BE2C (cell line): ENCODE measurements at regions not wholly inside any gene's neighbourhood (a gene's known extent, or its start where the extent isn't known, plus 50 kb on each side); places are given as distances from the start of the nearest gene placed in this dataset.

ENCODE experiments used
- DNase-seq: peaks from one replicate; pipeline ENCODE4 v3.0.0-alpha.2; 2020
- H3K27me3 ChIP-seq: fragments of 250-450 bp; sonication (Bioruptor Pico); 2 replicates; pipeline ENCODE4 v1.5.1; 2020; ENCODE audit warnings: mild to moderate bottlenecking
- H3K36me3 ChIP-seq: fragments of 250-450 bp; sonication (Bioruptor Pico); 2 replicates; pipeline ENCODE4 v1.5.1; 2020; ENCODE audit warnings: mild to moderate bottlenecking
- H3K4me1 ChIP-seq: fragments of 250-450 bp; sonication (Bioruptor Pico); 2 replicates; pipeline ENCODE4 v1.5.1; 2020
- H3K4me3 ChIP-seq: 2 replicates; pipeline ENCODE4 v1.5.1; 2011; ENCODE audit warnings: low read depth, low read length
- H3K9me3 ChIP-seq: fragments of 250-450 bp; sonication (Bioruptor Pico); 2 replicates; pipeline ENCODE4 v1.5.1; 2020
- TF ChIP-seq, protein P1 (sequence below): IDR thresholded peaks from 2 replicates; pipeline ENCODE4 v1.5.1; 2012; ENCODE audit warnings: mild to moderate bottlenecking, low read depth, low read length

DNA sequence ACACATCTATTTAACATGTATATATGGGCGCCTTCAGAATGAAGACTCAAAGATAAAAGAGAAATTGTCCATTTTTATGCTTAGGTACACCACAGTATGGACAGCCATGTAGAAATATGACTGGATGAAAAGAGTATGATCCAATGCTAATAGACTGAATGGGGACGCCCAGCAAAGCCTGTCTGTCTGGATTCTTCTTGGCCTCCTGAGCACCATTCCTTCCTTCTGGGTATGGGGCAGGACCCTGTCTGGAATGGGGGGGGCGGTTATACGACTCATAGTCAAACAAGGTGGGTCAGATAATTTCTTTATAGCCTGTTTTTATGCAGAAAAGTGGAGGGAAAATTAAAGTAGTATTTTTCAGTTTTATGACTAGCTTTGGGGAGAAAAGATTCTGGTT is 81.2 kb upstream of the ABCD3 start:
- no peak overlapping the region for H3K4me3 ChIP-seq
- no peaks in the 10 kb centered on the region for H3K4me1 ChIP-seq
- H3K36me3 ChIP-seq: no peaks in the 10 kb centered on the region
- DNase-seq: no peak
- no peaks in the 10 kb centered on the region for H3K27me3 ChIP-seq
- no peaks in the 10 kb centered on the region for H3K9me3 ChIP-seq
- TF ChIP-seq, protein P1, sequence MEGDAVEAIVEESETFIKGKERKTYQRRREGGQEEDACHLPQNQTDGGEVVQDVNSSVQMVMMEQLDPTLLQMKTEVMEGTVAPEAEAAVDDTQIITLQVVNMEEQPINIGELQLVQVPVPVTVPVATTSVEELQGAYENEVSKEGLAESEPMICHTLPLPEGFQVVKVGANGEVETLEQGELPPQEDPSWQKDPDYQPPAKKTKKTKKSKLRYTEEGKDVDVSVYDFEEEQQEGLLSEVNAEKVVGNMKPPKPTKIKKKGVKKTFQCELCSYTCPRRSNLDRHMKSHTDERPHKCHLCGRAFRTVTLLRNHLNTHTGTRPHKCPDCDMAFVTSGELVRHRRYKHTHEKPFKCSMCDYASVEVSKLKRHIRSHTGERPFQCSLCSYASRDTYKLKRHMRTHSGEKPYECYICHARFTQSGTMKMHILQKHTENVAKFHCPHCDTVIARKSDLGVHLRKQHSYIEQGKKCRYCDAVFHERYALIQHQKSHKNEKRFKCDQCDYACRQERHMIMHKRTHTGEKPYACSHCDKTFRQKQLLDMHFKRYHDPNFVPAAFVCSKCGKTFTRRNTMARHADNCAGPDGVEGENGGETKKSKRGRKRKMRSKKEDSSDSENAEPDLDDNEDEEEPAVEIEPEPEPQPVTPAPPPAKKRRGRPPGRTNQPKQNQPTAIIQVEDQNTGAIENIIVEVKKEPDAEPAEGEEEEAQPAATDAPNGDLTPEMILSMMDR: no peak

DNA sequence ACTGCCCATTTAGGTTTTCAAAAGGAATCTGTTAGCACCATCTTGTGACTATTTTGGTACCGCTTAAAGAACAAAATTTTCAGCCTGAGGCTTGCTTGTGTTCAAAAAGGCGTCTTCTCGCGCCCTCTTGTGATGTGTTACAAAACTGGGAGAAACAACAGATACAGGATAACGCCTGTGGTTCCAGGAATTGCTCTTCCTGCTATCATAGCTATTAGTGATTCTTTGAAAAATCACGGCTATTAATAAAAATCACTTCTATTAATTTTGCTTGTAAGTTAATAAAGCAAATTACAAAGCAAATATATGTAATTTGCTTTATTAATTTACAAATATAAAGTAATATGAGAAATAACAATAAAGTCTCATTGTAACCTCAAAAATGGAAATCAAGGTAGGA is 82.2 kb upstream of the ABCD3 start:
- Histone ChIP-seq H3K36me3 (no peaks in the 10 kb centered on the region), H3K9me3 (no peaks in the 10 kb centered on the region), H3K4me3 (no peak overlapping the region), H3K27me3 (no peaks in the 10 kb centered on the region), H3K4me1 (no peaks in the 10 kb centered on the region)
- TF ChIP-seq, protein P1: peak; percentile 75
- peak; percentile 59 for DNase-seq

DNA sequence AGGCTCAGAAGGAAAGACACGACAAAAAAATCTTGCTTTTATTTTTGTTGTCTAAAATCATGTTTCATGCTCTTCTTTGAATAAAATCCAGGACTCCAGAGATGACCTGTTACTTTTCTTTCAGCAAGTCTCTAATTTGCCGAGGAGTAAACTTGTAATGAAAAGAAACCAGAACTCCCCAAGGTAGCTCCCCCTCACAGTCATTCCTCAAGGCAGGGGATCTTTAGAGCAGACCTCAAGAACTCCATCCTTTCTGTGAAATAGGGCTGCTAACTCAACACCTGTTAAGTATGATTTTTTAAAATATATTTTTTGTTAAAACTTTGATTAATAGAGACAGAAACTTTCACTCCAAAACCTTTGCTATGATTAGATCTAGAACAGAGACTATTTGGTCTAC is 82.7 kb upstream of the ABCD3 start:
- no peak overlapping the region for H3K4me3 ChIP-seq
- H3K9me3 ChIP-seq: no peaks in the 10 kb centered on the region
- H3K4me1 ChIP-seq: no peaks in the 10 kb centered on the region
- TF ChIP-seq, protein P1: no peak
- DNase-seq: no peak
- H3K36me3 ChIP-seq: no peaks in the 10 kb centered on the region
- no peaks in the 10 kb centered on the region for H3K27me3 ChIP-seq

DNA sequence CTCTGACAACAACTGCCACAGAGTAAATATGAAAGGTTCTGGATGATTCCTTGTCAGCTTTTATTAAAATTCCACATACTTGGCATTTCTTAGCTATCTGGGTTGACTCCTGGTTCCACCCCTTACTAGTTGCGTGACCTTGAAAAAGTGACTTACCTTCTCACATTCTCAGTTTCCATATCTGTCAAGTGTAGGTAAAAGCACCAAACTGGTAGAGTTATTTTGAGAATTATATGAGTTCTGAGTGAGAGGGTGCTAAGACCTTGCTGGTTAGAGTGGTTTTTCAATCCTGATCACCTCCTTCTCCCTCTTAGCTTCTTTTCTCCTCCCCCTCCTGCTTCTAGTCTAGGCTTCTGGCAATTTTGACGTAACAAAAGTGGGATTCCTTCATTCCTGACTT is 83.4 kb upstream of the ABCD3 start:
- Histone ChIP-seq H3K9me3 (no peaks in the 10 kb centered on the region), H3K27me3 (no peaks in the 10 kb centered on the region), H3K36me3 (no peaks in the 10 kb centered on the region), H3K4me1 (no peaks in the 10 kb centered on the region), H3K4me3 (no peak overlapping the region)
- DNase-seq: no peak
- TF ChIP-seq, protein P1: no peak

DNA sequence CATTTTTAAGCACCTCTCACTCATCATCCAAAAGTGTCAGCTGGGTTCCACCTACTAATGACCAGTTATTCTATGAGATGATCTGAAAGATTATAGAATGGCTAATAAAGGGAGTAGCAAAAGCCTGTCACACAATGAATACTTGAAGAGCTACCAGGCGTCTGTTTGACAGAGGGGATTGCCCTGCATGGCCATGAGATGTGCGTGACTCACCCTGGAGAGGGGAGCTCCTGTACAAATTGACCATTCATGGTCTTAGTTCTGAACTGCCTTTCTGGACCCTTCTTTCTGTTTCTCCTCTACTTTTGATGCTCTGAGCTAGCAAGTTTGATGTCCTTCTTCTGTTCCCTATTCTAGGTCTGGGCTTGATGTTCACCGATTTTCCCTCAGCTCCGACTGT is 85.2 kb upstream of the ABCD3 start:
- no peaks in the 10 kb centered on the region for H3K9me3 ChIP-seq
- TF ChIP-seq, protein P1: no peak
- no peak for DNase-seq
- no peaks in the 10 kb centered on the region for H3K27me3 ChIP-seq
- H3K4me1 ChIP-seq: no peaks in the 10 kb centered on the region
- H3K4me3 ChIP-seq: no peak overlapping the region
- no peaks in the 10 kb centered on the region for H3K36me3 ChIP-seq

DNA sequence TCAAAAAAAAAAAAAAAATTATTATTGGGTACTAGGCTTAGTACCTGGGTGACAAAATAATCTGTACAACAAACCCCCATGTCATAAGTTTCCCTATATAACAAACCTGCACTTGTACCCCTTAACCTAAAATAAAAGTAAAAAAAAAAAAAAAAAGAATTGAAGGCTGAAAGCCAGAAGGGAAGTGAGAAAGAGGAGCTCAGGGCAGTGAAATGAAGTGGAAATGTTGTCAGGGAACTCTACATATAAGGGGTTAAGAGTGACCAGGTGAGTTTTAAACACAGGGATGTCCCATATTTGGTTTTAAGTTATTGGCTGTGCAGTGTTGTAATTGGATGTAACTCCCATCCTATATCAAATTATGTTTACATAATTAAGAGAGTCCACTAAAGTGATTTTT is 85.7 kb upstream of the ABCD3 start:
- TF ChIP-seq, protein P1: no peak
- Histone ChIP-seq H3K4me3 (no peak overlapping the region), H3K4me1 (no peaks in the 10 kb centered on the region), H3K36me3 (no peaks in the 10 kb centered on the region), H3K9me3 (no peaks in the 10 kb centered on the region), H3K27me3 (no peaks in the 10 kb centered on the region)
- no peak for DNase-seq
